ENCODE measurements at regions not wholly inside any gene's neighbourhood (a gene's known extent, or its start where the extent isn't known, plus 50 kb on each side); places are given as distances from the start of the nearest gene placed in this dataset.

GRCh38 chr2:20509301-20509769 is 62.5 kb downstream of the RHOB start (continued):
- TF ChIP-seq CSRNP1 (CRISPR knock-in tag; IDR thresholded peaks at IDR 0.05) (0 out of 2 replicates have a peak, but pooled peaks have one; percentile 9), ZNF678 (CRISPR knock-in tag; IDR thresholded peaks at IDR 0.05) (no peak), FOXP4 (CRISPR knock-in tag; IDR thresholded peaks at IDR 0.05) (0 out of 2 replicates have a peak, but pooled peaks have one; percentile 14), HNRNPL (IDR thresholded peaks at IDR 0.05; ENCODE audit: low read depth, low read length) (peak; percentile 70; the same call in 1 of the 2 replicates), CENPT (CRISPR knock-in tag; IDR thresholded peaks at IDR 0.05; ENCODE audit: low read depth) (peak; percentile 29; the same call in 1 of the 2 replicates), HNF1B (CRISPR knock-in tag; IDR thresholded peaks at IDR 0.05) (0 out of 2 replicates have a peak, but pooled peaks have one; percentile 33)

Data from HepG2 (cell line).